Lower leg skin (tissue), 3 donors: ENCODE measurements at regions not wholly inside any gene's neighbourhood (a gene's known extent, or its start where the extent isn't known, plus 50 kb on each side); places are given as distances from the start of the nearest gene placed in this dataset.
"Not testable (repeated sequence)": the region's sequence is repeated elsewhere in the genome, so short reads cannot be mapped to it uniquely, and the experiment has no call there.

ENCODE experiments used
- CTCF ChIP-seq, 3 donors: fragments of 450-650 bp; IDR thresholded peaks; one replicate each; pipeline ENCODE4 v1.5.1; 2016; ENCODE audit warnings: antibody characterized with exemption in 3 of 3, mild to moderate bottlenecking in 3 of 3, moderate library complexity in 2 of 3
- POLR2A ChIP-seq, 2 donors: fragments of 450-650 bp; IDR thresholded peaks; one replicate each; pipeline ENCODE4 v1.6.1; 2016 to 2017; ENCODE audit warnings: antibody characterized with exemption in 2 of 2, mild to moderate bottlenecking in 1 of 2, moderate library complexity in 1 of 2

- not testable (repeated sequence) for TF ChIP-seq CTCF, POLR2A (IDR thresholded peaks at IDR 0.05)
Measured at GRCh38 chr12:84018556-84019179, 893.9 kb downstream of the SLC6A15 start.
